GM19238 (cell line): ENCODE measurements at regions not wholly inside any gene's neighbourhood (a gene's known extent, or its start where the extent isn't known, plus 50 kb on each side); places are given as distances from the start of the nearest gene placed in this dataset.

Experiments used
- DNase-seq: peaks from one replicate; pipeline ENCODE4 v3.0.0; 2011; ENCODE audit warnings: low spot score; ENCODE audit not compliant: insufficient read length

DNA sequence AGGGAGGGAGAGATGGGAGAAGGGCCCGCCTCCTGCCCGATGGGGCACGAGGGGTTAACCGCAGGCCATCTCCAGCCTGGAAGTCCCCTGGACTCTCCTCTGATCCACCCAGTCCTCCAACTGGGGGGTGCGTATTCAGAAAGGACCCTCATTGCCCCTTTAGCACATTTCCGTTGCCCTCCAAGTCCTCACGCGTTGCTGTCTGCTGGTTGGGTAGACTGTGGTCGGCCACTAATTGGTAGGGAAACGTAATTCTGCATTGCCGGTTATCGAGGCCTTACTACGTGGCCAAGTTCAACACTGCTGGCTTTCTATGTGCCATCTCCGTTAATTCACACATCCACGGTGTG lies 103.4 kb downstream of the FOXL1 start:
- no peak for DNase-seq

DNA sequence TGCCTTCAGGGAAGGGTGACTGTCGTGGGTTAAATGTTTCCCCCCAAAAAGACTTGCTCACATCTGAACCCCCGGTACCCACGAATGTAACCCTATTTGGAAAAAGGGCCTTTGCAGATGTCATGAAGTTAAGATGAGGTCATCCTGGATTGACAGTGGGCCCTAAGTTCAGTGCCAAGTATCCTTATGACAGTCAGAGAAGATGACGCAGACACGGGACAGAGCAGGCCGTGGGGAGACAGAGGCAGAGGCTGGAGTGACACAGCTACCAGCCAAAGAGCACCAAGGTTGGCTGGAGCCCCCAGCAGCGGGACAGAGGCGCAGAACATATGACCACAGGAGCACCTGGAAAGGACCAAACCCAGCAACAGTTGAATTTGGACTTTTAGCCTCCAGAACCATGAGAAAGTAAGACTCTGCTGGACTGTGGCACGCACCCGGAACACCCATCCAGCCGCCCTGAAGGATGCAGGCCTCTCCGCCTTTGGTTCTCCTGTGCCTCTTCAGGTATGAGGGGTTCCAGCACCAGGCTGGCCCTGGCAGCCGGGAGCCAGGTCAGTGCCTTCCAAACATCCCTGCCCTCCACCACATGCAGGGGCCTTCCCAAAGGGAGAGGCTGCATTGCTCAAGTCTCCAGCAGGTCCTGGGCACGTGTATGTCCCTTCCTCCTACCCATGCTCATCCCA lies 104.0 kb downstream of the FOXL1 start:
- no peak for DNase-seq

DNA sequence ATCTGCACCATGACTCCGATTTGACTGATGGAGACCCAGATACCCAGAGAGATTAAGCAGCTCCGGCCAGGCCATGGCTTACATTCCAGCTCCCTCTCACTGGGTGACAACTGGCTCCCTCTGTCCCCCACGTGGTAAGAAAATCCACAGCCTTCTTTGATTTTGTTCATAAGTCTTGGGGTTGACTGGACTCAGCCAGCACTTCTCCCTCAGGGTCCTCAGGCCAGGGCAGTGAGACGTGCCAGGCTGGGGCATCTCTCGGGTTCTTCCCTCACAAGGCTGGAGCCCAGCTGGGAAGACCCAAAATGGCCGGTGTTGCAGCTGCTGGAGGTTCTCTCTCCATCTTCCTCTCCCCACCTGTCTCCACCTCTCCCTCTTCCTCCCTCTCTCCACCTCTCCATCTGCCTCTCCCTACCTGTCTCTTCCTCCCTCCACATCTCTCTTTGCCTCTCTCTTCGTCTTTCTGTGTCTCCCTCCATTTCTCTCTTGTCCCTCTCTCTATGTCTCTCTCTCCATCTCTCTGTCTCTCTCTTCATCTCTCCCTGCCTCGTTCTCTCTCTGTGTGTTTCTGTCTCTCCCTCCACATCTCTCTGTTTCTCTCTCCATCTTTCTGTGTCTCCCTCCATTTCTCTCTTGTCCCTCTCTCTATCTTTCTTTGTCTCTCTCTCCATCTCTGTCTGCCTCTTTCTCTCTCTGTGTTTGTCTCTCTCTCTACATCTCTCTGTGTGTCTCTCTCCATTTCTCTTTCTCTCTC lies 105.3 kb downstream of the FOXL1 start:
- DNase-seq = no peak

DNA sequence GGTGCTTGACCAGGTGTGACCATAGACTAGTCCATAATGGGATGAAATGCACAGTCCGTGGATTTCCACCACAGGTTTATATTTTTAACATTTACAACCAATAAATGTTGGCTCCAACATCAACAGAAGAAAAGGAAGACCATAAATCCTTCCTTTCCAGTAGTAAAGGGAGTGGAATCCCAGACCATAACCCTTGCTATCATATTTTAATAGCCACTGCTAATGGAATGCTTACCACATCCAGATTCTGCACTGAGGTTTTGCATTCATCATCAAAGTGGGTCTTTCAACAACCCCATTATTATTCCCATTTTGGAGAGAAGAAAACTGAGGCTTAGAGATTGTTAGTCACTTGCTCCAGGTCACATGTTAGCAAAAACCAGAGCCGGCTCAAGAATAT lies 106.7 kb downstream of the FOXL1 start:
- DNase-seq = no peak

DNA sequence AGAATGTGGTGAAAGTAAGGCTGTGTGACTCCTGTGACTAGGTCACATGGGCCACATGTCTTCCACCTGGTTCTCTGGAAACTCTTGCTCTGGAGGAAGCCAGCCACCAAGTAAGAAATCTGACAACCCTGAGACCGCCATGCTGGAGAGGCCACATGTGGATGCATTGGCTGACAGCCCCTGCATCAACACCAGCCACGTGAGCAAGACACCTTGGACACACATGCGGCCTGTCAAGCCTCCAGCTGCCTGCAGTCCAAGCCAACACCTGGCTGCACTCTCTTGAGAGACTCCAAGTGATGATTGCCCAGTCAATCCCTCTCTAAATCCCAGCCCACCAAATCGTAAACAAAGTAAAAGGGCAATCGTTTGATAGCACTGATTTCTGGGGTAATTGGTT lies 112.6 kb downstream of the FOXL1 start:
- no peak for DNase-seq

DNA sequence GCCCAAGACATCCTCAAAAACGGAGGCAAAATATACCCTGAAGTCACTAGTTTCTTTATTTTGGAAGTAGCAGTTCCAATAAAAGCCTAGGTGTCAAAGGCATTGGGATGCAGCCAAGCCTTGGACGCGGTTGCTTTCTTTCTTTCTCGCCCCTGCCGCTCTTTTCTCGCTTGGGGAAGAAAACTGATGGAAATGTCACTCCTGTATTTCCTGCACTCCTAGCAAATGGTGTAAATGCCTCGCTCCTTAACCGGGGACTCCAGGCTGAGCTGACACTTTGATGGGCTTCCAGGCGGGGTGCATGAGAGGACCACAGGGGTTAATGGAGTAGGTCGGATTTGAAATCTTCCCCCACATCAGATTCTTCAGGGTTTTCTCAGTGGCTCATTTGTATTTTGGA lies 114.1 kb downstream of the FOXL1 start:
- DNase-seq = no peak

DNA sequence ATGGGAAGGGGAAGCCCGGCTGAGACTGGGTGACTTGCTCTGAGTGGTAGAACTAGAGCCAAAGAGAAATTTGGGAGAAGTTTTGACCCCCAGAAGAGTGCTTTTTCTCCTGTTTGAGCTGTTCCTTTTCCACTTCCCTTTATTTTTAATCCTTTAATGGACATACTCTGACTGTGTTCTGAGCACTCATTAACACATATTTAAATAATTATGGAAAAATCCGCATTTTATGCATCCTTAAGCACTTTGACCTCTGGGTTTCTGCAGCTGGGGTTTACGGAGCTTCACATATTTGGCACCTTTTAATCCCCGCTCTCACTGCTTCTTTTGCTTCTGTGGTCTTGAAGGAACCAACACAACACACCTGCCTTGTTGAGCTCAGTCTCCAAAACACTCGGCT lies 114.7 kb downstream of the FOXL1 start:
- DNase-seq = no peak

DNA sequence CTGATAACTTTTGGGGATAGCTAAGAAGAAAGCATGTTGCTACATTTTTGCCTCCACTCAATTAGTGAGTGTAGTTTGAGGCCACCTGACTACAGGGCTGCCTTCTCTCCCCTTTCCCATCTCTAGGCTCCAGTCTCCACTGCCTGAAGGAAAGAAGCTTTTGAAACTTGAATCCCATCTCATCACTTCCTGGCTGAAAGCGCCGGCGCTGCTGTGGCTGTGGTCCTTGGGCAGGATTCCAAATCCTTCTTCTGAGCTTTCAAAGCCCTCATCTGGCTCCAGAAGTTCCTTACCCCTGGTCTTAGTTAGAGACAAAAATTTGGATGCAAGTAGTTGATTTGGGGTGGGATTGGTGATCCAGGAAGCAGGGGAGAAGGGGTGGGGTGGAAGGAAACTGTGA lies 119.4 kb downstream of the FOXL1 start:
- no peak for DNase-seq

DNA sequence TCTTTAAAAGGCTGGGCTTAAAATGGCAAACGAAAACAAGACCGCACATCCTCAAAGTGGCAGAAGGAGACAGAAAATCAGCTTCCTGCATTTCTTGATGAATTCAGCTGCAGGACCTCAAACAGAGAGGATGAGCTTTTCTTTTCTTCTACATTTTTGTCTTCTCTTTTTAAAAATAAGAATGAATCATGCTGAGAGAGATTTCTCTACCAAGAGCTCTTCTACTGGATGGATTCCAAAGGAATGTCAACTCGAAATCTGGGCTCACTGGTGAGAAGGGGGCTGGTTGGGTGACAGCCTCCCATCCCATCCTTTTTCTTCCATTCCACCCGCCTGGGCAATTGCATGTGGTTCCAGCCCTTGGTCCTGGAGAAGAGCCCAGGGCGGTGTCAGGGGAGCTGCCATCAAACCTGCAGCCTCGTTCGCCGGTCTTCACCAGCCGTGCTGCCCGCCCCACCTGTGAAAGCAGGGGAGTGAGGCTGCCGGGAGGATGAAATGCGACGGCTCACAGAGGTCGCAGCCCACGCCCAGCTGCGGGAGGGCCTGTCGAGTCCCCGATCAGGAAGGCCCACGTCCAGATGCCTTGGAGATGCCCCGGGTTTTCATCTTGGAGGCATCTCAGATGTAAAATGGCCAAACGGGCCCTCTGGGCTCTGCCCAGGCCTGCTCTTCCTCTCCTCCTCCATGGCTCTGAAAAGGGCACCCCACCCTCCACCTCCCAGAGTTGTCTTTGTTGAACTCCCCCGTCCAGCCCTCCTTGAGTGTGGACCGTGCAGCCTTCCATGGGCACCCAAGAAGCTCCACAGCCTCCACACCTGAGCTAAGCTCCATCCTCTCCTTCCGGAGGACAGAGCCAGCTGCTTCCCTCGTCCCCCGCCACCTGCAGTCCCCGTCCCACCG lies 121.9 kb downstream of the FOXL1 start:
- no peak for DNase-seq

DNA sequence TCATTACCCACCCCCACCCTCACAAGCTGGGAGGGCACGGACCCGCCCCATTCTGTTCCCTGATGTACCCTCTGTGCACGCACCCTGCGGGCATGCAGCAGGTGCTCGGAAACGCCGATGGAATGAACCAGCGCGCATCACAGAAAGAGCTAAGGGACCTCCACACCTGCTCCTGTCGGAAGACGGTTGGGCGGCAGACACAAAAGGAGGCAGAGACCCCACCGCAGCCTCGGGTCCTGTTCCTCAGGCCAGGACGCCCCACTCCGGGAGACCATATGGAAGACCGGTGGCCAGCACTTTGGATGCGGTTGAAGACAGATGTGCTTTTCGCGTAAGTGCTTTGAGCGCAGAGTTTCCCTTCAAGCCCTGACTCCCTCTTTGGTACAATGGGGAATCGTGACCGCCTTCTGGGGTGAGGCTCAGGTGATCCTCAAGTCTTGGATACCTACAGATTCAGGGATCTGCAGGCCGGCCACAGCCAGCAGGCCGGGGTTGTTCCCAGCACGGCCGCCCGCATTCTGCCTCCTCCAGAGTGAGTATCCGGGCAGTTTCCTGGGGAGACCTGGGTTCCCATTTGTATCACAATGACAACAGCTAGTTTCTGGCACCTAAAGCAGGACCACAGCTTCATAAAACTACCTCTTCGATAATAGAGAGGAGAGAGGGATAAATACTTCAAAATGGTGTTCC lies 123.1 kb downstream of the FOXL1 start:
- no peak for DNase-seq

DNA sequence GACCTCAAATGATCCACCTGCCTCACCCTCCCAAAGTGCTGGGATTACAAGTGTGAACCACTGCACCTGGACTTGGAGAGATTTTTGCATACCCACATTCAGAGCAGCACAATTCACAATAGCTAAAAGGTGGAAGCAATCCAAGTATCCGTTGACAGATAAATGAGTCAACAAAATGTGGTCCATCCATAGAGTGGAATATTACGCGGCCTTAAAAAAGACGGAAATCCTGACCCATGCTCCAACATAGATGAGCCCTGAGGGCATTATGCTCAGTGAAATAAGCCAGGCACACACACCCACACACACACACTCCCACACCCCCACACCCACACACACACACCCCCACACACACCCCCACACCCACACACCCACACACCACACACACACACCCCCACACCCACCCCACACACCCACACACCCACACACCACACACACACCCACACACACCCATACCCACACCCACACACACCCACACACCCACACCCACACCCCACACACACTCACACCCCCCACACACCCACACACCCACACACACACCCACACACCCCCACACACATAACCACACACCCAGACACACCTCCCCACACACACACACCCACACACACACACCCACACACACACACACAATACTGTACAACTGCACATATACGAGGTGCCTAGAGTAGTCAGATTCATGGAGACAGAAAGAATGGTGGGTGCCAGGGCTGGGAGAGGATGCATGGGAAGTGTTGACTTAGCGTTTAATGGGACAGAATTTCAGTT lies 124.7 kb downstream of the FOXL1 start:
- no peak for DNase-seq

DNA sequence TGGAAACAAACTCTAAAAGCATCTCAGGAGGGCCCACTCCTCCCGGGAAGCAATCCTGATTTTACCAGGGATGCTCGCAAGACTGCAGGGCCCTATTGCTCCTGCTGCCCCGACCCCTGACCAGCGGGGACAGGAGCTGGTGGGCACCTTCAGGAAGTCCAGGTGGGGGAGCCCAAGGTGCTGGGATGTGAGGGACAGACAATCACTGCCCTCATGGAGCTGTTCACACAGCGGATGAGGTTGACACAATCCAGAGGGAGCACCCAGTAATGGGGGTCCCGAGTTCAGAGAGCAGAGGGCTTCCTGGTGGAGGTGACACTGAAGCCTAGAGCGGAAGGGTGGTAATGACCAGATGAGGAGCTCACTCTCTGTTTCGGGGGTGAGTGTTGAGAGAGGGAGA lies 126.2 kb downstream of the FOXL1 start:
- no peak for DNase-seq

DNA sequence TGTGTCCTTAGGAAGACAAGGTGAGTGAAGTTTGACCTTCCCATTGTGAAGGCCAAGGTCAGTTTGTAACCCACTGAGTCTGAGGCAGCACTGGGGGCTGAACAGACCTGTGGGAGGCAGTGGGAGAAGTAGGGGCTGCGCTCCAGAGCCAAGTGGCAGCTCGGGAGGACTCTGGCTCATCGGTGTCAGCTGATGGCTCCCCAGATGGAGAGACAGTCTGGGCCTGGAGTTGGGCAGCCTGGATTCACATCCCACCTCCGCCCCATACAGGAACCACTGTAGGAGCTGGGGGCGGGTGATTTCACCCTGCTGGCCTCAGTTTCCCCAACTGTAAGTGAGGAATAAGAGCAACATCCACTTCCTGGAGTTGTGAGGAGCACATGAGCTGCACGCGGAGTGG lies 128.4 kb downstream of the FOXL1 start:
- no peak for DNase-seq

DNA sequence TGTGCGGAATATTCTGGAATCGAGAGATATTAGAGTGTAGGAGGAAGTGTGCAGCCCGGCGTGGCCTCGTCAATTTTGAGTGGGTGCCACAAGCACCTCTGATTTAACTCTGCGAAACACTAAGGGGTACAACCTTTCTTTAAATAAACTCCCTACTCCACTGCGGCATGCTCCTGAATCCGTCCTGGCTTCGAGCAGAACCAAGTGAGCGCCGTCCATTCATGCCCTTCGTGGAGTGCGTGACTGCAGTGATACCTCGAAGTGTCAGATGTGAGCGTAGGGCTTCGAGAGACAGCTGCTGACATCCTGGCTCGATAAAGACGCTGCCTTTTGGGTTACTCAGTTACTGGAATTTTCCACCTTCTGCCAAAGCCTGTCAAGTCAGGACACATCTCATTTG lies 128.8 kb downstream of the FOXL1 start:
- DNase-seq = no peak

DNA sequence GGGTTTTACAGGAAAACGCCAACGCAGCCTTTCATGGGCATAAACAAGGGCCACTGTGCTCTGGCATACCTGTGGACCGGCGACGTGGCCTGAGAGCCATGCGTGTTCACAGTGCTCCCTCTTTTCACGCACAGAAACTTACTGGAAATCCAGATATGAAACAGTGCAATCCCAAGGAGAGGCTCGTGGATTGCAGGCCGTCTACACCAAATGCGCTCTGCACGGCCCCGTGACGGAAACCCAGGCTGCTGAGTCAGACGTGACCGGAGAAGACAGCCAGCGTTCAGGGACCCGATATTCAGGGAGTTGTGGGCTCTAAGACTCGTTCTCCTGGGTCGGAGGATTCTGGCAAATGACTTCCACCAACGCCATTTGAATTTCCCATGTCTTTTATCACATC lies 129.2 kb downstream of the FOXL1 start:
- no peak for DNase-seq

DNA sequence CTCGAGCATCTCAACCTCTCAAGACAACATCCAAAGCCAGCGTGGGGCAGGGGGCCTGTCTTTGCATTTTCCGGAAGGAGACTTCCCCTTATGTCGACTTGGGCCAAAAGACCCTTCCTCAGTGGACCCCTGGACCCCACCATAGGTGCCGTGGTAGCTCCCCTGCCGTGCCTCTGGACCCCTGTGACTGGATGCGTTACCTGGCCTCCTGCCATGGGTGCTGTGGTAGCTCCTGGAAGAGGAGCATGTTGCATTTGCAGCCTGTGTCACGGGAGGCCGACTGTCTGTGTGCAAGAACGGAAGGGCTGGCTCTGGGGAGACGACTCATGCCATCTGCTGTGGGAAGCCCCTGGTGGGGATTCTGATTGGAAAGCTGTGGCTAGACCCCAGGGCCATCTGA lies 130.1 kb downstream of the FOXL1 start:
- no peak for DNase-seq

DNA sequence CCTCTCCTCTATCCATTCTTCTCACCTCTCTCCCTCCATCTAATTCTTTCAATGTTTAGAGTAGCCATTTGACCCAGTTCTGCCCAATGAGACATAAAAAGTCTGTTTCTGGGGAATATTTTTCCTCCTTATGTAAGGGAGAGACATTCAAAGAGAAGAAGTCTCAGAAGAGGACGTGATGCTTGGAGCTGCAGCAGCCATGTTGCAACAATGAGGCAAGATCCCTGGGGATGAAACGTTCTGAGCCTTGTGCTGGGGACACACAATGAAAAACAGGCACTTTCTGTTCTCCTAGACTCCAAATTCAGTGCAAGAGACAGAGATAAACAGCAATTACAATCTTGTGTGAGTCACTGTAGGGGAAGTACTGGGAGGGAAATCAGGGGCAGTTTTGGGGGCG lies 130.8 kb downstream of the FOXL1 start:
- DNase-seq = no peak

DNA sequence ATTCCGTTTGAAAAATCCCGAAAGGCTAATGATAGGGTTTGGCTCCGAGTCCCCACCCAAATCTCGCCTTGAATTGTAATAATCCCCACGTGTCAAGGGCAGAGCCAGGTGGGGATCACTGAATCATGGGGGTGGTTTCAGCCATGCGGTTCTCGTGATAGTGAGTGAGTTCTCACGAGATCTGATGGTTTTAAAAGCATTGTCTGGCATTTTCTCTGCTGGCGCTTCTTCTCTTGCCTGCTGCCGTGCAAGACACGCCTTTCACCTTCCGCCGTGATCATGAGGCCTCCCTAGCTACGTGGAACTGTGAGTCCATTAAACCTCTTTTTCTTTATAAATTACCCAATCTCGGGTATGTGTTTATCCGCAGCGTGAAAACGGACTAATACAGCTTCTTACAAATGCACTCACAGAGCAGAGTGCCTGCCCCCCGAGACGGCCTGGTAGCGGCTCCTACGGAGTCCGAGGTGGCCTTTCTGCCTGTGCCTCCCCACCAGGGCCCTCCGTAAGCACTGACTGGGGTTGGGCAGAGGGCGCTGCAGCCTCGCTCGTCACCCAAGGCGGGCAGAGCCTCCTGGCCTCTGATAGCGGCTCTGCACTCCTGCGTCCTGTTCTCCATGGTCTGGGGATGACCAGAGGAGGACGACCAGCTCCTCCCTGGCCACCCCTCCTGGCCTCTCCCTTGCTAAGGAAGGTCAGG lies 131.7 kb downstream of the FOXL1 start:
- no peak for DNase-seq

DNA sequence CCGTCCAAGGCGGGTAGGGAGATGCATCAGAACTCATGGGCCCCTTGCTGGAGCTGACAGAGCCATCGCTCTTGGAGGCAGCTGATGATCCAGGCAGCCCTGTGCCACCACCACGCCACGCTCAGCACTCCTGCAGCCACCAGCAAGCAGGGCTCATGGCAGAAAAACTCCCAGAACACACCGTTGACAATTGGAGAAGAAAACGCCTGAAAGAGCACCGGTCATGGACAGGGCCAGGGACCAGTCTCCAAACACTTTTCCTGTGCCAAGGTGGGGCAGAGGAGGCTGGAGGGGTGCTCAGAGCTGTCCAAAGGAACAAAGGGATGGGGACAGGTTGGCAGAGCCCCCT lies 132.2 kb downstream of the FOXL1 start:
- DNase-seq = no peak

DNA sequence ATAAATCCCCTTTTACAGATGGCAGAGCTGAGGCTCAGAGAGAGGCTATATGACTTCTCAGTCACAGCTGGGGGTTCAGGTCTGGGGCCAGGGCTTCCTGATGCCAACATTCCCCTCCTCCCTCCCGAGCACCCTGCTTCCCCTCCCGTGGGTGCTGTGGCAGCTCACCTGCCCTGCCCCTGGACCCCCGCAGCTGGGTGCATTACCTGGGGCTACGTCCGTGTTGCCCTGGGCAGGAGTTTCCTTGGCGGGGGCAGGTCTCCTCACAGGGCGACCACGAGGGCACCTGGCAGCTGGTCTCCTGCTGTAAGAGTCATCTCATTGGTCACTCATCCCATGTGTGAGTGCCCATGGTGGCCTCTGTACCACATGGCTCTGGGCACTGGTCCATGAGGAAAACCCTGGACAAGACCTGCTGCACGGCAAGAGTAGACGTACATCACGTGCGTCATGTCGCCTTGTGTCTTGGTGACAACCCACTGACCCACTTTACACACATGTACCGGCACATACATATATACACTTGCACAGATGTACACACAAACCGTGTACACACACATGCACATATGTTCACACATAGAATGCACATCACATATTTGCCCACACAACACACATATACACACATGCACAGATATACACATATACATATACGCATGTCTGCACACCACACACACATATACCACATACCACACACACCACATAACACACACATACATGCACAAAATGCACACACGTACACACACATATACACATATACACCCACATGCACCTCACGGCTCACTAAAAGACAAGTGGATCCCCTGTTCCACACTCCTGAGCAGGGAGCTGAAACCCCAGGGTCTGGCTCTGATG lies 134.0 kb downstream of the FOXL1 start:
- no peak for DNase-seq
